NCI-H82 (cell line): ENCODE measurements at regions not wholly inside any gene's neighbourhood (a gene's known extent, or its start where the extent isn't known, plus 50 kb on each side); places are given as distances from the start of the nearest gene placed in this dataset.
"Not testable (repeated sequence)": the region's sequence is repeated elsewhere in the genome, so short reads cannot be mapped to it uniquely, and the experiment has no call there.

Source experiments
- DNase-seq: peaks from one replicate; lab custom pipeline; 2025; lab: John Stamatoyannopoulos, UW

- no peak for DNase-seq
These were observed 115.3 kb downstream of the NPIPB5 start for GRCh38 chr16:22625967-22626366.

- no peak for DNase-seq
These were observed 116.4 kb downstream of the NPIPB5 start for GRCh38 chr16:22627043-22627442.

- no peak for DNase-seq
These were observed 118.3 kb downstream of the NPIPB5 start for GRCh38 chr16:22628994-22629393.

GRCh38 chr16:22630242-22630641 is 119.6 kb downstream of the NPIPB5 start:
- no peak for DNase-seq

- DNase-seq, result no peak
These were observed 120.6 kb downstream of the NPIPB5 start for GRCh38 chr16:22631264-22631663.

GRCh38 chr16:22632606-22633005 is 121.9 kb downstream of the NPIPB5 start:
- peak; percentile 18 for DNase-seq

GRCh38 chr16:22633280-22633679 is 122.6 kb downstream of the NPIPB5 start:
- DNase-seq, result peak; percentile 31

- DNase-seq, result peak; percentile 67
These were observed 123.1 kb downstream of the NPIPB5 start for GRCh38 chr16:22633799-22634198.

- DNase-seq, result no peak
These were observed 124.3 kb downstream of the NPIPB5 start for GRCh38 chr16:22634954-22635353.

- DNase-seq, result no peak
These were observed 124.7 kb downstream of the NPIPB5 start for GRCh38 chr16:22635357-22635761.

- no peak for DNase-seq
These were observed 125.1 kb downstream of the NPIPB5 start for GRCh38 chr16:22635801-22636200.

GRCh38 chr16:22638393-22639206 is 127.9 kb downstream of the NPIPB5 start:
- DNase-seq, result no peak

GRCh38 chr16:22641131-22641628 is 130.5 kb downstream of the NPIPB5 start:
- no peak for DNase-seq

GRCh38 chr16:22642416-22643088 is 131.9 kb downstream of the NPIPB5 start:
- DNase-seq, result no peak

- DNase-seq, result not testable (repeated sequence)
These were observed 132.5 kb downstream of the NPIPB5 start for GRCh38 chr16:22643203-22643602.

GRCh38 chr16:22643886-22644285 is 133.2 kb downstream of the NPIPB5 start:
- no peak for DNase-seq

- DNase-seq, result no peak
These were observed 135.2 kb downstream of the NPIPB5 start for GRCh38 chr16:22645868-22646267.

- DNase-seq, result peak; percentile 73
These were observed 136.4 kb downstream of the NPIPB5 start for GRCh38 chr16:22646948-22647556.

- DNase-seq, result no peak
These were observed 137.4 kb downstream of the NPIPB5 start for GRCh38 chr16:22648141-22648540.

GRCh38 chr16:22648941-22649340 is 138.2 kb downstream of the NPIPB5 start:
- DNase-seq, result no peak

GRCh38 chr16:22651111-22651817 is 140.6 kb downstream of the NPIPB5 start:
- DNase-seq, result not testable (repeated sequence)

- no peak for DNase-seq
These were observed 141.8 kb downstream of the NPIPB5 start for GRCh38 chr16:22652463-22652845.
